IMR-90 (cell line): ENCODE measurements at regions not wholly inside any gene's neighbourhood (a gene's known extent, or its start where the extent isn't known, plus 50 kb on each side); places are given as distances from the start of the nearest gene placed in this dataset.
A peak's percentile ranks its signal among the peaks of the same experiment; 100 is the strongest.

Source experiments
- ATAC-seq: fragments of 200-7000 bp; cut with Tn5 transposase; 2 replicates; pipeline ENCODE4 v1.9.1; 2020; ENCODE audit warnings: low read depth, mild to moderate bottlenecking, moderate library complexity
- BruUV-seq: library from RNA; stranded (reverse); fragments of 400-500 nt; replicated peaks from 2 replicates; lab custom pipeline; 2021; lab: Mats Ljungman, UMichigan
- CTCF ChIA-PET: fragments of 300-600 bp; formaldehyde crosslinking; extraction: SDS; loops from one replicate; lab custom pipeline; 2021; ENCODE audit warnings: antibody characterized with exemption; lab: Yijun Ruan, JAX
- POLR2A ChIA-PET: fragments of 300-600 bp; sonication (Branson Sonifier 250); formaldehyde crosslinking; loops from one replicate; lab custom pipeline; 2022; ENCODE audit warnings: antibody characterized with exemption; ENCODE audit not compliant: unreplicated experiment; lab: Charles Lee
- DNase-seq: peaks from one replicate; pipeline ENCODE4 v3.0.0; 2013
- H2AFZ ChIP-seq: replicated peaks from 2 replicates; pipeline ENCODE3; 2013; ENCODE audit warnings: low read length, mild to moderate bottlenecking; ENCODE audit not compliant: poor library complexity
- H2AK5ac ChIP-seq: 2 replicates; pipeline ENCODE4 v1.6.1; 2013; ENCODE audit warnings: low read depth, low read length, inconsistent platforms
- H2AK9ac ChIP-seq: replicated peaks from 2 replicates; pipeline ENCODE3; 2013; ENCODE audit warnings: mild to moderate bottlenecking, low read depth, low read length, moderate library complexity; ENCODE audit not compliant: poor library complexity
- H2BK120ac ChIP-seq: 2 replicates; pipeline ENCODE4 v1.6.1; 2013; ENCODE audit warnings: low read depth, low read length, inconsistent platforms
- H2BK15ac ChIP-seq: 3 replicates; pipeline ENCODE4 v1.6.1; 2013; ENCODE audit warnings: low read depth, low read length, inconsistent platforms
- H2BK20ac ChIP-seq: 2 replicates; pipeline ENCODE4 v1.6.1; 2013; ENCODE audit warnings: low read depth, mild to moderate bottlenecking, inconsistent platforms, low read length, moderate library complexity
- H2BK5ac ChIP-seq: 2 replicates; pipeline ENCODE4 v1.6.1; 2013; ENCODE audit warnings: mild to moderate bottlenecking, low read depth, low read length, inconsistent platforms; ENCODE audit not compliant: poor library complexity, severe bottlenecking
- H3K14ac ChIP-seq: replicated peaks from 2 replicates; pipeline ENCODE4 v1.6.1; 2013; ENCODE audit warnings: low read depth, low read length, inconsistent platforms
- H3K18ac ChIP-seq: 2 replicates; pipeline ENCODE4 v1.6.1; 2013; ENCODE audit warnings: low read depth, low read length, control low read depth
- H3K23ac ChIP-seq: 2 replicates; pipeline ENCODE4 v1.6.1; 2013; ENCODE audit warnings: low read depth, low read length, inconsistent platforms
- H3K27ac ChIP-seq: 2 replicates; pipeline ENCODE4 v1.5.1; 2013; ENCODE audit warnings: mild to moderate bottlenecking, control low read depth, low read length; ENCODE audit not compliant: insufficient read depth
- H3K27me3 ChIP-seq: 2 replicates; pipeline ENCODE4 v1.6.1; 2013; ENCODE audit warnings: low read length; ENCODE audit not compliant: control insufficient read depth, insufficient read depth
- H3K36me3 ChIP-seq: 2 replicates; pipeline ENCODE4 v1.6.1; 2013; ENCODE audit warnings: low read length, mixed read lengths; ENCODE audit not compliant: control insufficient read depth, insufficient read depth
- H3K4ac ChIP-seq: 2 replicates; pipeline ENCODE4 v1.6.1; 2013; ENCODE audit warnings: low read depth, low read length, inconsistent platforms
- H3K4me1 ChIP-seq: 2 replicates; pipeline ENCODE4 v1.6.1; 2013; ENCODE audit warnings: low read length, mixed read lengths; ENCODE audit not compliant: control insufficient read depth, insufficient read depth
- H3K4me2 ChIP-seq: 2 replicates; pipeline ENCODE4 v1.6.1; 2013; ENCODE audit warnings: low read depth, mild to moderate bottlenecking, control low read depth, low read length, moderate library complexity
- H3K4me3 ChIP-seq: 2 replicates; pipeline ENCODE4 v1.5.1; 2013; ENCODE audit warnings: low read depth, mild to moderate bottlenecking, control low read depth, low read length, moderate library complexity; ENCODE audit not compliant: insufficient read depth
- H3K56ac ChIP-seq: 2 replicates; pipeline ENCODE4 v1.6.1; 2013; ENCODE audit warnings: low read length, inconsistent platforms; ENCODE audit not compliant: insufficient read depth; ENCODE audit errors: extremely low read depth
- H3K79me1 ChIP-seq, 2 experiments: 2 replicates each; pipeline ENCODE4 v1.6.1; 2013; ENCODE audit warnings: low read length in 2 of 2, inconsistent platforms in 1 of 2, low read depth in 1 of 2
- H3K9ac ChIP-seq: 2 replicates; pipeline ENCODE4 v1.6.1; 2013; ENCODE audit warnings: low read depth, low read length, control low read depth
- H3K9me1 ChIP-seq: 2 replicates; pipeline ENCODE4 v1.6.1; 2013; ENCODE audit warnings: low read length, inconsistent platforms; ENCODE audit not compliant: insufficient read depth
- H3K9me3 ChIP-seq: 2 replicates; pipeline ENCODE4 v1.6.1; 2013; ENCODE audit warnings: low read length; ENCODE audit not compliant: control insufficient read depth, insufficient read depth
- H4K20me1 ChIP-seq: 2 replicates; pipeline ENCODE4 v1.6.1; 2013; ENCODE audit warnings: low read length, inconsistent platforms; ENCODE audit not compliant: insufficient read depth
- H4K5ac ChIP-seq: 2 replicates; pipeline ENCODE4 v1.6.1; 2013; ENCODE audit warnings: mild to moderate bottlenecking, low read depth, low read length, control low read depth
- H4K8ac ChIP-seq, 2 experiments: 2 replicates each; pipeline ENCODE4 v1.6.1; 2013; ENCODE audit warnings: low read depth in 2 of 2, low read length in 2 of 2, control low read depth in 1 of 2, inconsistent platforms in 1 of 2
- H4K91ac ChIP-seq: 2 replicates; pipeline ENCODE4 v1.6.1; 2013; ENCODE audit warnings: low read depth, low read length, inconsistent platforms; ENCODE audit not compliant: insufficient read depth
- BHLHE40 ChIP-seq: fragments of 150-350 bp; IDR thresholded peaks from 2 replicates; pipeline ENCODE4 v1.6.1; 2016; ENCODE audit warnings: mild to moderate bottlenecking, low read depth, low read length
- CEBPB ChIP-seq: IDR thresholded peaks from 2 replicates; pipeline ENCODE4 v1.6.1; 2012; ENCODE audit warnings: low read depth, low read length, improper control_type of control experiment
- CHD1 ChIP-seq: IDR thresholded peaks from 2 replicates; pipeline ENCODE4 v1.6.1; 2012; ENCODE audit warnings: low read depth, low read length, improper control_type of control experiment
- CTCF ChIP-seq: conservative IDR thresholded peaks from 2 replicates; pipeline ENCODE4 v1.5.1; 2012; ENCODE audit warnings: mild to moderate bottlenecking, low read depth, low read length, improper control_type of control experiment
- ELK1 ChIP-seq: fragments of 150-350 bp; IDR thresholded peaks from 2 replicates; pipeline ENCODE4 v1.6.1; 2016; ENCODE audit warnings: low read depth, mild to moderate bottlenecking, low read length, moderate library complexity, borderline replicate concordance
- FOS ChIP-seq: fragments of 150-350 bp; IDR thresholded peaks from 2 replicates; pipeline ENCODE4 v1.6.1; 2016; ENCODE audit warnings: low read depth, low read length
- MAFK ChIP-seq: IDR thresholded peaks from 2 replicates; pipeline ENCODE4 v1.6.1; 2012; ENCODE audit warnings: low read depth, low read length, improper control_type of control experiment
- MAZ ChIP-seq: IDR thresholded peaks from 2 replicates; pipeline ENCODE4 v1.6.1; 2012; ENCODE audit warnings: low read depth, mild to moderate bottlenecking, low read length, improper control_type of control experiment, moderate library complexity, borderline replicate concordance
- MXI1 ChIP-seq: IDR thresholded peaks from 2 replicates; pipeline ENCODE4 v1.6.1; 2012; ENCODE audit warnings: low read depth, mild to moderate bottlenecking, low read length, moderate library complexity, borderline replicate concordance
- NFE2L2 ChIP-seq: fragments of 150-350 bp; IDR thresholded peaks from 2 replicates; pipeline ENCODE4 v1.6.1; 2016; ENCODE audit warnings: low read depth, mild to moderate bottlenecking, low read length
- POLR2A ChIP-seq: IDR thresholded peaks from 2 replicates; pipeline ENCODE4 v1.6.1; 2012; ENCODE audit warnings: mild to moderate bottlenecking, low read depth, low read length
- RAD21 ChIP-seq: IDR thresholded peaks from 2 replicates; pipeline ENCODE4 v1.6.1; 2012; ENCODE audit warnings: low read length, improper control_type of control experiment
- RCOR1 ChIP-seq: IDR thresholded peaks from 2 replicates; pipeline ENCODE4 v1.6.1; 2012; ENCODE audit warnings: mild to moderate bottlenecking, low read length, improper control_type of control experiment; ENCODE audit not compliant: insufficient replicate concordance
- RFX5 ChIP-seq: IDR thresholded peaks from 2 replicates; pipeline ENCODE4 v1.8.0; 2012; ENCODE audit warnings: low read depth, mild to moderate bottlenecking, low read length, moderate library complexity
- USF2 ChIP-seq: fragments of 150-350 bp; IDR thresholded peaks from 2 replicates; pipeline ENCODE4 v1.6.1; 2017; ENCODE audit warnings: mild to moderate bottlenecking, antibody characterized with exemption, low read length, low read depth
- WGBS, 2 experiments: methylation state at CpG; one replicate each; pipeline versions ENCODE4 v1.1.5 to v1.1.7; 2013; ENCODE audit warnings: missing lambda C conversion rate in 2 of 2; ENCODE audit not compliant: insufficient read length in 1 of 2; ENCODE audit errors: extremely low coverage in 2 of 2; 5-methylcytosine and 5-hydroxymethylcytosine counted together
- dilution Hi-C: fragments of 300-500 bp; cut with HindIII; formaldehyde crosslinking; loops from one replicate; pipeline ENCODE4 v1.14.3; 2018; ENCODE audit warnings: low sequenced_read_pairs; ENCODE audit not compliant: unreplicated experiment
- in situ Hi-C: fragments of 300-500 bp; cut with MboI; formaldehyde crosslinking; loops from 3 replicates; pipeline ENCODE4 v1.14.3; 2019; ENCODE audit warnings: low sequenced_read_pairs, inconsistent platforms, mixed read lengths
- intact Hi-C: fragments of 100-400 bp; cut with micrococcal nuclease; formaldehyde crosslinking; loops from 2 replicates; pipeline ENCODE4 v1.10.0; 2022

GRCh38 chr12:89040146-89040964 lies 311.9 kb downstream of the DUSP6 start:
- no peak overlapping the region for H2BK5ac ChIP-seq
- POLR2A ChIA-PET, result no interaction called here
- H3K9ac ChIP-seq, result no peak overlapping the region
- intact Hi-C loops (no loop called here), dilution Hi-C loops (loop anchor here (25.0 kb wide), 1 partner anchor 422 kb away; no protein-coding TSS in a partner anchor), in situ Hi-C loops (no loop called here)
- H2AK9ac ChIP-seq, result no peak overlapping the region
- H3K4ac ChIP-seq, result no peak overlapping the region
- H3K14ac ChIP-seq, result no peak overlapping the region
- WGBS, 2 experiments, result 80% methylated on average over 2 of the region's 10 CpGs; no CpG with 5 or more reads in 1 of the 2 experiments
- H2AK5ac ChIP-seq, result no peak overlapping the region
- no peaks in the 10 kb centered on the region for H3K36me3 ChIP-seq
- CTCF ChIA-PET, result no interaction called here
- no peak overlapping the region for H2BK20ac ChIP-seq
- H3K27ac ChIP-seq, result no peak overlapping the region
- DNase-seq (peak; percentile 44), ATAC-seq (no peak)
- BruUV-seq, result no TSS peak
- H3K9me3 ChIP-seq, result no peaks in the 10 kb centered on the region
- H3K56ac ChIP-seq, result no peak overlapping the region
- no peak overlapping the region for H3K23ac ChIP-seq
- no peaks in the 10 kb centered on the region for H3K79me1 ChIP-seq
- no peak overlapping the region for H3K4me2 ChIP-seq
- no peak overlapping the region for H4K5ac ChIP-seq
- no peak overlapping the region for H2BK120ac ChIP-seq
- no peaks in the 10 kb centered on the region for H4K20me1 ChIP-seq
- H2BK15ac ChIP-seq, result no peak overlapping the region
- no peak overlapping the region for H3K18ac ChIP-seq
- H2AFZ ChIP-seq, result no peak overlapping the region
- H4K91ac ChIP-seq, result no peak overlapping the region
- H3K4me1 ChIP-seq, result no peaks in the 10 kb centered on the region
- H3K4me3 ChIP-seq, result no peak overlapping the region
- H4K8ac ChIP-seq, result no peak overlapping the region
- H3K27me3 ChIP-seq, result no peaks in the 10 kb centered on the region; the same call in 1 of the 2 replicates
- no peaks in the 10 kb centered on the region for H3K9me1 ChIP-seq
- no peak for TF ChIP-seq MAFK
- TF ChIP-seq NFE2L2, result no peak
- no peak for TF ChIP-seq CTCF
- no peak for TF ChIP-seq ELK1
- no peak for TF ChIP-seq MAZ
- TF ChIP-seq RAD21, result no peak
- no peak for TF ChIP-seq FOS
- TF ChIP-seq BHLHE40, result no peak
- no peak for TF ChIP-seq CEBPB
- no peak for TF ChIP-seq RFX5
- TF ChIP-seq POLR2A, result no peak
- TF ChIP-seq USF2, result no peak
- no peak for TF ChIP-seq RCOR1
- no peak for TF ChIP-seq MXI1
- no peak for TF ChIP-seq CHD1
